Sigmoid colon (tissue), 6 donors: ENCODE measurements at regions not wholly inside any gene's neighbourhood (a gene's known extent, or its start where the extent isn't known, plus 50 kb on each side); places are given as distances from the start of the nearest gene placed in this dataset.

Experiments
- DNase-seq: peaks from one replicate; pipeline ENCODE4 v3.0.0-alpha.2; 2019
- H3K27ac ChIP-seq, 4 donors: fragments of 200-600 bp; sonication (generic); one replicate each; pipeline ENCODE4 v1.5.1; 2016 to 2019; ENCODE audit warnings: mild to moderate bottlenecking in 1 of 4
- H3K27me3 ChIP-seq, 3 donors: fragments of 200-600 bp; sonication (generic); one replicate each; pipeline ENCODE4 v1.5.1; 2019; ENCODE audit warnings: mild to moderate bottlenecking in 1 of 3
- H3K36me3 ChIP-seq, 4 donors: fragments of 200-600 bp; sonication (generic); one replicate each; pipeline ENCODE4 v1.5.1; 2016 to 2019
- H3K4me1 ChIP-seq, 4 donors: fragments of 200-600 bp; sonication (generic); one replicate each; pipeline ENCODE4 v1.5.1; 2017 to 2019
- H3K4me3 ChIP-seq, 4 donors: fragments of 200-600 bp; sonication (generic); one replicate each; pipeline ENCODE4 v1.5.1; 2017 to 2019; ENCODE audit warnings: mild to moderate bottlenecking in 2 of 4, moderate library complexity in 1 of 4
- H3K9me3 ChIP-seq, 4 donors: fragments of 200-600 bp in 3 of 4; sonication (generic) in 3 of 4; one replicate each; pipeline versions ENCODE4 v1.5.1 to v1.6.1; 2013 to 2019
- CTCF ChIP-seq, 4 experiments: fragments of 450-650 bp in 3 of 4; fragments of 200-600 bp in 1 of 4; IDR thresholded peaks; one replicate each; pipeline ENCODE4 v1.5.1; 2016 to 2019; ENCODE audit warnings: antibody characterized with exemption in 4 of 4, mild to moderate bottlenecking in 3 of 4, moderate library complexity in 2 of 4
- EP300 ChIP-seq, 4 donors: sonication (generic); formaldehyde crosslinking; IDR thresholded peaks; one replicate each; pipeline ENCODE4 v1.6.1; 2017; ENCODE audit warnings: antibody characterized with exemption in 4 of 4
- POLR2A ChIP-seq, 2 donors: fragments of 450-650 bp; IDR thresholded peaks; one replicate each; pipeline ENCODE4 v1.6.1; 2016; ENCODE audit warnings: antibody characterized with exemption in 2 of 2, mild to moderate bottlenecking in 2 of 2, moderate library complexity in 2 of 2
- POLR2AphosphoS5 ChIP-seq, 4 donors: sonication (generic); formaldehyde crosslinking; IDR thresholded peaks; one replicate each; pipeline ENCODE4 v1.6.1; 2017; ENCODE audit warnings: antibody characterized with exemption in 4 of 4
- WGBS, 2 donors: extraction: QIAGEN DNeasy Blood & Tissue Kit; methylation state at CpG; one replicate each; pipeline ENCODE4 v1.1.7; 2013; 5-methylcytosine and 5-hydroxymethylcytosine counted together
- intact Hi-C: fragments of 100-400 bp; cut with DNase I; formaldehyde crosslinking; loops from one replicate; pipeline ENCODE4 v1.15.1; 2023
- donor health status: healthy with polysubstance abuse.
- donor health status: healthy.

- 75 to 80% methylated on average over 3 of the region's 3 CpGs for WGBS, 2 donors
- no peak for DNase-seq
- intact Hi-C loops, result no loop called here
- TF ChIP-seq EP300 (IDR thresholded peaks at IDR 0.05), result no peak
- no peak for TF ChIP-seq POLR2A (IDR thresholded peaks at IDR 0.05)
- no peak for TF ChIP-seq CTCF (IDR thresholded peaks at IDR 0.05)
- no peak for TF ChIP-seq POLR2AphosphoS5 (IDR thresholded peaks at IDR 0.05)
- no peaks in the 10 kb centered on the region for H3K4me1 ChIP-seq
- H3K4me3 ChIP-seq, result no peak overlapping the region
- no peak overlapping the region for H3K27ac ChIP-seq
- H3K9me3 ChIP-seq, result no peaks in the 10 kb centered on the region
- no peaks in the 10 kb centered on the region for H3K36me3 ChIP-seq
- no peaks in the 10 kb centered on the region for H3K27me3 ChIP-seq
These were observed 532.6 kb downstream of the ANKRD7 start for GRCh38 chr7:118757066-118757465.

DNA sequence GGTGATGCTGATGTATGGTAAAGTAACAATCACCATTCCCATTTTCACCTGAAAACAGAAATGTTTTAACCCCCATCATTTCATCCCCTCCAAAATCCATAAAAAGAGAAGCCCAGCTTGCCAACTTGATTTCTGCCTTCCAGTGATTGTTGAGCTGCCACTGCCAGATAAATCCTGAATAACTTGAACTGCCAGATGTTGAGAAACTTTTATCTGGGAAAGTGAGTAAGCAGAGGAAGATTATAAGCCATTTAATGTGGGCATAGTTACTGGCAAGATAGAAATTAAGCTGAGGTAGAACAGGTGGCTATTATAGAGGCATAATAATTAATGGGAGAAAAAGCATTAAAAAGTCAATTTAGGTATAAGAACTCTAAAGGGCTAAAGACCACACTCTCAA is 534.1 kb downstream of the ANKRD7 start:
- H3K9me3 ChIP-seq, result no peaks in the 10 kb centered on the region
- TF ChIP-seq CTCF (IDR thresholded peaks at IDR 0.05) (no peak), POLR2A (IDR thresholded peaks at IDR 0.05) (no peak), EP300 (IDR thresholded peaks at IDR 0.05) (no peak), POLR2AphosphoS5 (IDR thresholded peaks at IDR 0.05) (no peak)

DNA sequence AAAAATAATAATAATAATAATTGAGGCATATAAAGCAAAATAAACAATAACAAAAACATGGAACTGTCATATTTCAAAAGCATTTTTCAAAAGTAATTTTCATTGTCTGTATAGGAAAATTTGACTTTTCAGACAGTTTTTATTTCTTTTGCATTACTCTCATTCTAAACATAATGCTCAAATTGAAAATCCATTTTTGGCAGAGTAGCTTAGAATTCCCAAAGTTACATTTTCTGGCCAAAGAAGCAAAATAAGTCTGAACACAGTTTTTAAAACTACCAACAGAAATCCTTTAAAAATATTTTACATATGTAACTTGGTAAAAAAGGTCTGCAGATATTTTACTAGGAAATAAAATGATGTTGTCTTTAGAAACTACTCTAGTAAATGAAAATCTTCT is 535.4 kb downstream of the ANKRD7 start:
- no peak for TF ChIP-seq POLR2AphosphoS5 (IDR thresholded peaks at IDR 0.05)
- TF ChIP-seq EP300 (IDR thresholded peaks at IDR 0.05), result no peak
- TF ChIP-seq POLR2A (IDR thresholded peaks at IDR 0.05), result no peak
- no peak for TF ChIP-seq CTCF (IDR thresholded peaks at IDR 0.05)
- H3K27ac ChIP-seq, result no peak overlapping the region
- DNase-seq, result no peak
- H3K4me3 ChIP-seq, result no peak overlapping the region
- H3K4me1 ChIP-seq, result no peaks in the 10 kb centered on the region
- H3K27me3 ChIP-seq, result no peaks in the 10 kb centered on the region
- no peaks in the 10 kb centered on the region for H3K36me3 ChIP-seq
- no peaks in the 10 kb centered on the region for H3K9me3 ChIP-seq
- intact Hi-C loops, result no loop called here

More for the DNA sequence above, 534.1 kb downstream of the ANKRD7 start:
- Histone ChIP-seq H3K4me1 (no peaks in the 10 kb centered on the region), H3K27me3 (no peaks in the 10 kb centered on the region), H3K4me3 (no peak overlapping the region), H3K36me3 (no peaks in the 10 kb centered on the region), H3K27ac (no peak overlapping the region)
- no peak for DNase-seq
- intact Hi-C loops, result no loop called here

- Histone ChIP-seq H3K9me3 (no peaks in the 10 kb centered on the region), H3K4me1 (no peaks in the 10 kb centered on the region), H3K27ac (no peak overlapping the region), H3K4me3 (no peak overlapping the region), H3K36me3 (no peaks in the 10 kb centered on the region), H3K27me3 (no peaks in the 10 kb centered on the region)
- intact Hi-C loops, result no loop called here
- no peak for DNase-seq
- WGBS, 2 donors, result 65 to 67% methylated on average over 2 of the region's 2 CpGs
- TF ChIP-seq EP300 (IDR thresholded peaks at IDR 0.05) (no peak), CTCF (IDR thresholded peaks at IDR 0.05) (no peak)
These were observed 537.9 kb downstream of the ANKRD7 start for GRCh38 chr7:118762451-118762850.

GRCh38 chr7:118764221-118764620 is 539.7 kb downstream of the ANKRD7 start:
- Histone ChIP-seq H3K36me3 (no peaks in the 10 kb centered on the region), H3K27me3 (no peaks in the 10 kb centered on the region), H3K27ac (no peak overlapping the region), H3K4me1 (no peaks in the 10 kb centered on the region), H3K9me3 (no peaks in the 10 kb centered on the region), H3K4me3 (no peak overlapping the region)
- no peak for DNase-seq
- intact Hi-C loops, result no loop called here
- no peak for TF ChIP-seq POLR2A (IDR thresholded peaks at IDR 0.05)
- WGBS, 2 donors, result 85 to 92% methylated on average over 4 of the region's 4 CpGs
